Mucosa of stomach (tissue), 1 donor: ENCODE measurements at regions not wholly inside any gene's neighbourhood (a gene's known extent, or its start where the extent isn't known, plus 50 kb on each side); places are given as distances from the start of the nearest gene placed in this dataset.
"Not testable (repeated sequence)": the region's sequence is repeated elsewhere in the genome, so short reads cannot be mapped to it uniquely, and the experiment has no call there.

Experiments used
- H3K27me3 ChIP-seq: one replicate; pipeline ENCODE4 v1.7.0; 2013; ENCODE audit warnings: mild to moderate bottlenecking, low read length; ENCODE audit not compliant: control insufficient read depth, insufficient read depth
- H3K36me3 ChIP-seq: one replicate; pipeline ENCODE4 v1.7.0; 2013; ENCODE audit warnings: low read length; ENCODE audit not compliant: control insufficient read depth, insufficient read depth
- H3K4me1 ChIP-seq: one replicate; pipeline ENCODE4 v1.7.0; 2013; ENCODE audit warnings: mild to moderate bottlenecking, low read length; ENCODE audit not compliant: control insufficient read depth, insufficient read depth
- H3K4me3 ChIP-seq: one replicate; pipeline ENCODE4 v1.7.0; 2013; ENCODE audit warnings: low read length
- H3K9ac ChIP-seq: one replicate; pipeline ENCODE4 v1.7.0; 2013; ENCODE audit warnings: mild to moderate bottlenecking, low read length, moderate library complexity
- H3K9me3 ChIP-seq: one replicate; pipeline ENCODE4 v1.7.0; 2013; ENCODE audit warnings: mild to moderate bottlenecking, low read length, moderate library complexity; ENCODE audit not compliant: control insufficient read depth
- donor health status: Pancreatic carcinoma.

DNA sequence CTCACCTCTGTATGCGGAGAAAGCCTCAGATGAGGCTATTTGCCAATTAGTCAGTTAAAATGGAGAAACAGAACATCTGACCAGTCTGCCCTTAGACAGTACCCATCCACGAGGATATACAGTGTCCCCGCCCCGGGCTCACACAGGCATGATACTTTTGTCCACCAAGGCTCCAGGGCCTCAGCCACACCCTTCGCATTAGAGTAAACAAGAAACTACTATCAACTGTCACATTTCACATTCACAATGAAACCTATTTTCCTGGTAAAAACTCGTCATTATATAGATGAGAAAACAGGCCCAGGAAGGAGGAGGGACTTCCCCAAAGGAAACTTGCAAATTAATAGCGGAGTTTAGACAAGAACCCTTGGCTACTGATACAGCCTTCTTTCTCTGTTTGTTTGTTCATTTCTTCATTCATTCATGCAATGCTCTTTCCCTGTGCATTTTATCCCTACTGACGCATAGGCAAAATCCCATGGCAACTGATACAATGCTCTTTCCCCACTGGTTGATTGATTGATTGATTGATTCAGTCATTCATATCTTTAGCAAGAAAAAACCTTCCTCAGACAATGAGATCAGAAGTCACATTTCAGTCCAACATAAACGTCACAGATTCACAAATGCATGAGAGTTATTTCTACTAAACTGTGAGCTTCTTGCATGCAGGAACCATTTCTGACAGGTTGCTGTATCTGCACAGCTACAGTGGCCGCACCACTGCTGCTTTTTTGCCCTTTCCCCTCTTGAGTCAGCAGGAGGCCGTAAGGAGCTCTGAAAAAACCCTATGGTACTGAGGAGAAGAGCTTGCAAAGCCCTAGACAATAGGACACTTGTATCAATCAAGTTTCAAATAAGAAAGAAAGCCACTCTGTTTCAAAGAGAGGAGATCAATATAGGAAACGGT, 777.1 kb downstream of the RNF144A start:
- Histone ChIP-seq H3K9ac (no peak overlapping the region), H3K4me3 (no peak overlapping the region), H3K36me3 (no peaks in the 10 kb centered on the region)

GRCh38 chr2:7696556-7696955, 779.3 kb downstream of the RNF144A start:
- not testable (repeated sequence) for H3K4me1 ChIP-seq, H3K9me3 ChIP-seq, H3K27me3 ChIP-seq, H3K36me3 ChIP-seq, H3K4me3 ChIP-seq, H3K9ac ChIP-seq

More for the DNA sequence above, 777.1 kb downstream of the RNF144A start:
- no peaks in the 10 kb centered on the region for H3K27me3 ChIP-seq
- H3K4me1 ChIP-seq = no peaks in the 10 kb centered on the region
- no peaks in the 10 kb centered on the region for H3K9me3 ChIP-seq

- H3K4me3 ChIP-seq = no peak overlapping the region
- H3K27me3 ChIP-seq = no peaks in the 10 kb centered on the region
- H3K9ac ChIP-seq = no peak overlapping the region
- no peaks in the 10 kb centered on the region for H3K9me3 ChIP-seq
- H3K36me3 ChIP-seq = no peaks in the 10 kb centered on the region
- no peaks in the 10 kb centered on the region for H3K4me1 ChIP-seq
Measured at GRCh38 chr2:7697052-7697451, 779.8 kb downstream of the RNF144A start.

GRCh38 chr2:7701791-7702190, 784.6 kb downstream of the RNF144A start:
- Histone ChIP-seq H3K36me3 (no peaks in the 10 kb centered on the region), H3K9ac (no peak overlapping the region), H3K4me1 (no peaks in the 10 kb centered on the region), H3K27me3 (no peaks in the 10 kb centered on the region), H3K9me3 (no peaks in the 10 kb centered on the region), H3K4me3 (no peak overlapping the region)

- no peaks in the 10 kb centered on the region for H3K27me3 ChIP-seq
- H3K9ac ChIP-seq = no peak overlapping the region
- H3K36me3 ChIP-seq = no peaks in the 10 kb centered on the region
- H3K9me3 ChIP-seq = no peaks in the 10 kb centered on the region
- H3K4me3 ChIP-seq = no peak overlapping the region
- no peaks in the 10 kb centered on the region for H3K4me1 ChIP-seq
Measured at GRCh38 chr2:7703048-7703447, 785.8 kb downstream of the RNF144A start.

DNA sequence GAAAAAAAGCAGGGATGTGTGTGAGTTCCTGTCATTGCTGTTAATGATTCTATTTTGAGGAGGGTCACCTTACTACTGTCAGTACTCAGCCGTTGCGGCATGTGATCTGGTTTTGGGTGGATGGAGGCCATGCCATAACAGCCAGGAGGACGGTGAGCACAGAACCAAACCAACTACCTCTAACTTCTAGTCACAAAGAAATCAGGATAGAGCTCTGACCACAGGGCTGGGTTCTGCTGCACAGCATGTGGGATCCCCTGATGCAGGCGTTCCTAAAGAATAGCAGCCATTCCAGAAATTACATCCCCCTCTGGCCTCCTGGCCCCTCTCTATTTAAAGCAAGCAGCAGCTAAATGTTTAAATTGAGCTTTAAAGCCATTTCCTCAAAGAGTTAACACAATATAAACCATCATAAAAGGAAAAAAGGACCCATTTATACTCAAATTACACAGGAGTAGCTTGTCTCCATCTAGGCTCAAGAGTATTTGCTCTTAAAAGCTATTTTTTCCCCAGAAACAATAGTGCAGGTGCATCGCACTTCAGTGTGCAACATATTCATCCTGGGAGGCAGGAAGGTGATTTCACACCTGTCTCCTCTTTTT, 786.4 kb downstream of the RNF144A start:
- Histone ChIP-seq H3K4me3 (no peak overlapping the region), H3K9ac (no peak overlapping the region), H3K4me1 (no peaks in the 10 kb centered on the region), H3K36me3 (no peaks in the 10 kb centered on the region), H3K27me3 (no peaks in the 10 kb centered on the region), H3K9me3 (no peaks in the 10 kb centered on the region)

DNA sequence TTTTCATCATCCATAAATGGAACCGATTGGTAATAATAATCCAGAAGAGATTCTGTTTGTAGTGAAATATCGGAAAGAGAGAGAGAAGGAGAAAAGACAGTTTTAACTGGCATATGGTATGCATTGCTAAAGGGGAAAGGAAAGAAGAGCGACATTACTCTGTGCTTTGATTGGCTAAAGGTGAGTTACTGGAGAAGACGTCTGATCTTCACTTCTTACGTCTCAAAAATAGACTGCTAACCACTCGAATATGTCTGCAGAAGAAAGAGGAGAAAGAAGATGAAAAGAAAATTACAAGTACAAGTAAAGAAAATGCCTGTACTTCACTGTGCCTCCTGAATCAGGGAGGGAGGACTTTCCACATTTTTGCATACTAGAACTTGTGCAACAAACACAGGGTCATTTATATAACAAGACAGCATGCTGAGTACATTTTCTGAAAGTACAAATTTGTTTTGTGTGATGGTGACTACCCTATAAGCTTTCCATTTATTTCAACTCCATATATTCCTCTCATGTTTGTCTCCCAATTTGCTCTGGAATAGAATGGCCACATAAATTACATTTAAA, 787.2 kb downstream of the RNF144A start:
- Histone ChIP-seq H3K36me3 (no peaks in the 10 kb centered on the region), H3K9ac (no peak overlapping the region), H3K4me1 (no peaks in the 10 kb centered on the region), H3K4me3 (no peak overlapping the region), H3K27me3 (no peaks in the 10 kb centered on the region), H3K9me3 (no peaks in the 10 kb centered on the region)

DNA sequence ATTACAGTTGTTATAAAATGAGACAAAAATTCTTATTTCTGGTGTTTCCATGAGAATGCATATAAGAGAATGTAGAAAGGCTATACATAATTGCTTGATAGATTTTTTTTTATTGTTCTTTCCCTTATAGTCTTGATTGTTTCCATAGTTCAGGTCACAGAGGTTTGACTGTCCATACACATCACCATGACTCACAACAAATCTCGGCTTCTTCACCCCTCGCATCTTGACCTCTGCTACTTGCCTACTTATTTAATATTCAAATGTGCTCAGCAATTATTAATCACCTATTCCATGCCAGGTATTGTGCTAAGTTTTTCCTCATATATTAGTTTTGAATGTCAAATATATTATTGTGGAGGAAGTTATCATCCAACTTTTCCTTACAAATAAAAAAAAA, 789.6 kb downstream of the RNF144A start:
- H3K9me3 ChIP-seq = no peaks in the 10 kb centered on the region
- no peaks in the 10 kb centered on the region for H3K27me3 ChIP-seq
- no peak overlapping the region for H3K9ac ChIP-seq
- H3K36me3 ChIP-seq = no peaks in the 10 kb centered on the region
- no peaks in the 10 kb centered on the region for H3K4me1 ChIP-seq
- no peak overlapping the region for H3K4me3 ChIP-seq

DNA sequence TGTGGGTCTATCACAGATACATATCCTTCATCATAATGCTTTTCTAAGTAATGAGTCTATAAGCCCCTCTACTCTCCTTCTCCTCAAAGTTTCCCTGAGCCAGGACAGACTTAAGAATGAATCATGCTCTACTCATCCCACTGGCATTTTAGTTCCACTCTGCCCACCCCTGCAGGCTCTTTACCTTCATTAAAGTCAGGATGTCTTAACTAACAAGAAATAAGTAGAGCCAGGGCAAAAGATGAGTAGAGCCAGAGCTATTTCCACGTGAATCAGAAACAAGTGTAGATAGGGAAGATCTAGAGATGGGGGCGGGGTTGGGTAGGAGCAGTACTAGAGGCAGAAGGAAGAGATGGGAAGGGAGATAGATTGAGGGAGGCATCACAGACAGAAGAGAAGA, 790.5 kb downstream of the RNF144A start:
- H3K4me1 ChIP-seq = no peaks in the 10 kb centered on the region
- H3K9ac ChIP-seq = no peak overlapping the region
- H3K9me3 ChIP-seq = no peaks in the 10 kb centered on the region
- H3K4me3 ChIP-seq = no peak overlapping the region
- H3K36me3 ChIP-seq = no peaks in the 10 kb centered on the region
- no peaks in the 10 kb centered on the region for H3K27me3 ChIP-seq

DNA sequence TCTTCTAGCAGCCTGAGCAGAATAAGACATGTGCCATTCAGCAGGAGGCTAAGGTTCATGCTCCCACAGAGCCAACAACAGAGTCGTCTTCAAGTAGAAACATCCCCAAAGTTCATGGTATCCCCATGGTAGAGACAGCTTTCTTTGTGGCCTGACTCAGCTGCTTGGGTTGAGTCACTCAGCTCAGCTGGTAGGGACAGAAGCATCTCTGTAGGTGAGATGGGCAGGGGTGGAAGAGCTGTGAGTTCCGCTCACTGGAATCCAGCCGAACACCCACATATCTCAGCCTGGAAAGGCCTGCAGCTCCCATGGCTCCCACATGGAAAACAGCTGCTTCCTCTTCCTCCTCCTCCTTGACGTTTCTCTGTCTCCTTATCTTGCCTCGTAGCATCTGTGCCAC, 792.7 kb downstream of the RNF144A start:
- Histone ChIP-seq H3K4me1 (no peaks in the 10 kb centered on the region), H3K36me3 (no peaks in the 10 kb centered on the region), H3K27me3 (no peaks in the 10 kb centered on the region), H3K9ac (no peak overlapping the region), H3K4me3 (no peak overlapping the region), H3K9me3 (no peaks in the 10 kb centered on the region)

DNA sequence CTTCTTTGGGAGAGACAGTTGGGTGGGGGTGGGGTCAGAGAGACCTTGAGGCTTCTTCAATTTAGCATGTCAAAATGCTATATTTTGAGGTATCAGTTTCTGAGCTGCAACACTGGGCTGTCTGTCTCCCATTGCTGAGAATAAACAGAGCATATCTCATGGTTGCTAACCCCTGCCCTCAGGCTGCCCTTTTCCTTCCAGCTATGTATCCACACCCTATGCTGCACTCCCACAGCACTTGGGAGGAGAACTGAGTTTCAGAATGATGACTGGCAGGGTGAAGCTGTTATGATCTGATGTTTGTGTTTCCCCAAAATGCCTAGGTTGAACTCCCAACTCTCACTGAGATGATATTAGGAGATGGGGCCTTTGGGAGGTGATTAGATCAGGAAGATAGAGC, 794.0 kb downstream of the RNF144A start:
- no peaks in the 10 kb centered on the region for H3K27me3 ChIP-seq
- H3K36me3 ChIP-seq = no peaks in the 10 kb centered on the region
- H3K4me3 ChIP-seq = no peak overlapping the region
- no peak overlapping the region for H3K9ac ChIP-seq
- no peaks in the 10 kb centered on the region for H3K9me3 ChIP-seq
- H3K4me1 ChIP-seq = no peaks in the 10 kb centered on the region

DNA sequence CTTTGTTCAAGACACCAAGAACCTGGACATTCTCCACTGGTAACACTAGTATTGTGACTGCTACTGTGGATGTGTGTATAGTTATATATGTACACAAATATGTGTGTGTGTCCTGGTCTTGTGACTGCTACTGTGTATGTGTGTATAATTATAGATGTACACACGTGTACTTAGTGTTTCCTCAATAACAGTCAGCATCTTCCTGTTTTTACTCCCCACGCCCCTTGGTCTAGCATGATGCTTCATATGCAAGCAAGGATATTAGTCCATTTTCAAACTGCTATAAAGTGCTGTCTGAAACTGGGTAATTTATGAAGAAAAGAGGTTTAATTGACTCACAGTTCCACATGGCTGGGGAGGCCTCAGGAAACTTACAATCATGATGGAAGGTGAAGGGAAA, 802.7 kb downstream of the RNF144A start:
- Histone ChIP-seq H3K9ac (no peak overlapping the region), H3K27me3 (no peaks in the 10 kb centered on the region), H3K4me3 (no peak overlapping the region), H3K36me3 (no peaks in the 10 kb centered on the region), H3K9me3 (no peaks in the 10 kb centered on the region), H3K4me1 (no peaks in the 10 kb centered on the region)
